ENCODE measurements at regions not wholly inside any gene's neighbourhood (a gene's known extent, or its start where the extent isn't known, plus 50 kb on each side); places are given as distances from the start of the nearest gene placed in this dataset.
A peak's percentile ranks its signal among the peaks of the same experiment; 100 is the strongest.

- H3K27ac Mint-ChIP-seq (ENCODE audit: unreplicated experiment) = no peak overlapping the region
- no peak for DNase-seq (ENCODE audit: low spot score)
- H3K4me1 Mint-ChIP-seq (ENCODE audit: unreplicated experiment) = peaks cover 8% of the 10 kb centered on the region
- no peak for TF ChIP-seq CTCF (IDR thresholded peaks at IDR 0.05; ENCODE audit: unreplicated experiment)
- H3K9me3 Mint-ChIP-seq (ENCODE audit: unreplicated experiment) = no peaks in the 10 kb centered on the region
- H3K27me3 Mint-ChIP-seq (ENCODE audit: unreplicated experiment) = no peaks in the 10 kb centered on the region
- H3K36me3 Mint-ChIP-seq (ENCODE audit: low read depth, unreplicated experiment) = no peaks in the 10 kb centered on the region
- no peak overlapping the region for H3K4me3 Mint-ChIP-seq (ENCODE audit: unreplicated experiment)
Observed at GRCh38 chr14:34119107-34119858, 168.4 kb upstream of the EGLN3 start.

GRCh38 chr14:34113991-34114390 lies 163.1 kb upstream of the EGLN3 start:
- Mint-ChIP-seq H3K36me3 (ENCODE audit: low read depth, unreplicated experiment) (no peaks in the 10 kb centered on the region), H3K27ac (ENCODE audit: unreplicated experiment) (no peak overlapping the region), H3K4me1 (ENCODE audit: unreplicated experiment) (no peaks in the 10 kb centered on the region), H3K4me3 (ENCODE audit: unreplicated experiment) (no peak overlapping the region), H3K27me3 (ENCODE audit: unreplicated experiment) (no peaks in the 10 kb centered on the region), H3K9me3 (ENCODE audit: unreplicated experiment) (no peaks in the 10 kb centered on the region)
- DNase-seq (ENCODE audit: low spot score) = no peak
- TF ChIP-seq CTCF (IDR thresholded peaks at IDR 0.05; ENCODE audit: unreplicated experiment) = no peak

- Mint-ChIP-seq H3K36me3 (ENCODE audit: low read depth, unreplicated experiment) (no peaks in the 10 kb centered on the region), H3K4me3 (ENCODE audit: unreplicated experiment) (no peak overlapping the region), H3K27me3 (ENCODE audit: unreplicated experiment) (no peaks in the 10 kb centered on the region), H3K4me1 (ENCODE audit: unreplicated experiment) (no peaks in the 10 kb centered on the region), H3K27ac (ENCODE audit: unreplicated experiment) (no peak overlapping the region), H3K9me3 (ENCODE audit: unreplicated experiment) (no peaks in the 10 kb centered on the region)
- TF ChIP-seq CTCF (IDR thresholded peaks at IDR 0.05; ENCODE audit: unreplicated experiment) = no peak
- DNase-seq (ENCODE audit: low spot score) = no peak
Observed at GRCh38 chr14:34113005-34113511, 162.2 kb upstream of the EGLN3 start.

GRCh38 chr14:34111953-34112352 lies 161.1 kb upstream of the EGLN3 start:
- Mint-ChIP-seq H3K4me3 (ENCODE audit: unreplicated experiment) (no peak overlapping the region), H3K27me3 (ENCODE audit: unreplicated experiment) (no peaks in the 10 kb centered on the region), H3K27ac (ENCODE audit: unreplicated experiment) (no peak overlapping the region), H3K4me1 (ENCODE audit: unreplicated experiment) (no peaks in the 10 kb centered on the region), H3K36me3 (ENCODE audit: low read depth, unreplicated experiment) (no peaks in the 10 kb centered on the region), H3K9me3 (ENCODE audit: unreplicated experiment) (no peaks in the 10 kb centered on the region)
- TF ChIP-seq CTCF (IDR thresholded peaks at IDR 0.05; ENCODE audit: unreplicated experiment) = peak; percentile 23
- no peak for DNase-seq (ENCODE audit: low spot score)

GRCh38 chr14:34111505-34111904 lies 160.6 kb upstream of the EGLN3 start:
- no peak for TF ChIP-seq CTCF (IDR thresholded peaks at IDR 0.05; ENCODE audit: unreplicated experiment)
- no peaks in the 10 kb centered on the region for H3K27me3 Mint-ChIP-seq (ENCODE audit: unreplicated experiment)
- H3K9me3 Mint-ChIP-seq (ENCODE audit: unreplicated experiment) = no peaks in the 10 kb centered on the region
- no peak overlapping the region for H3K27ac Mint-ChIP-seq (ENCODE audit: unreplicated experiment)
- DNase-seq (ENCODE audit: low spot score) = no peak
- H3K4me3 Mint-ChIP-seq (ENCODE audit: unreplicated experiment) = no peak overlapping the region
- no peaks in the 10 kb centered on the region for H3K4me1 Mint-ChIP-seq (ENCODE audit: unreplicated experiment)
- H3K36me3 Mint-ChIP-seq (ENCODE audit: low read depth, unreplicated experiment) = no peaks in the 10 kb centered on the region
